ENCODE measurements at regions not wholly inside any gene's neighbourhood (a gene's known extent, or its start where the extent isn't known, plus 50 kb on each side); places are given as distances from the start of the nearest gene placed in this dataset.

DNA sequence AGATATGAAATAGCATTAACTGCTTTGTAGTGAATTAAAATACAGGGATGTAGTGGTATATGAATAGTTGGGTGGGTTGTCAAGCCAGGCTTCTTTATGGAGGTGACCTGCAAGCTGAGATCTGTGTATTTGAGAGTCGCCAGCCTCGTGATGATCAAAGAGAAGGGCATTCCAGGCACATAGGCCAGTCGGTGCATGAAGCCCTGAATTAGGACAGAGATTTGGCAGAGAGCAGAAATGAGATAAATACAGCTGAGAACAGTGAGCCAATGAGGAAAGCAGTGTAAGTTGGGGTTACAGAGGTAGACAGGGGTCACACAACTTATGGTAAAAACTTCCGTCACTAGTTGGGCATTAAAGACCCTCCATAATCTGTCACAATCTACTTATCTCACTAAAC is 641.9 kb downstream of the OTOL1 start:
- TF ChIP-seq, protein P1, sequence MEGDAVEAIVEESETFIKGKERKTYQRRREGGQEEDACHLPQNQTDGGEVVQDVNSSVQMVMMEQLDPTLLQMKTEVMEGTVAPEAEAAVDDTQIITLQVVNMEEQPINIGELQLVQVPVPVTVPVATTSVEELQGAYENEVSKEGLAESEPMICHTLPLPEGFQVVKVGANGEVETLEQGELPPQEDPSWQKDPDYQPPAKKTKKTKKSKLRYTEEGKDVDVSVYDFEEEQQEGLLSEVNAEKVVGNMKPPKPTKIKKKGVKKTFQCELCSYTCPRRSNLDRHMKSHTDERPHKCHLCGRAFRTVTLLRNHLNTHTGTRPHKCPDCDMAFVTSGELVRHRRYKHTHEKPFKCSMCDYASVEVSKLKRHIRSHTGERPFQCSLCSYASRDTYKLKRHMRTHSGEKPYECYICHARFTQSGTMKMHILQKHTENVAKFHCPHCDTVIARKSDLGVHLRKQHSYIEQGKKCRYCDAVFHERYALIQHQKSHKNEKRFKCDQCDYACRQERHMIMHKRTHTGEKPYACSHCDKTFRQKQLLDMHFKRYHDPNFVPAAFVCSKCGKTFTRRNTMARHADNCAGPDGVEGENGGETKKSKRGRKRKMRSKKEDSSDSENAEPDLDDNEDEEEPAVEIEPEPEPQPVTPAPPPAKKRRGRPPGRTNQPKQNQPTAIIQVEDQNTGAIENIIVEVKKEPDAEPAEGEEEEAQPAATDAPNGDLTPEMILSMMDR (IDR thresholded peaks at IDR 0.05 in 2 of 3, conservative IDR thresholded peaks at IDR 0.05 in 1 of 3; ENCODE audit: borderline replicate concordance in 1 of 3, insufficient read depth in 1 of 3, low read depth in 2 of 3, low read length in 2 of 3): no peak
- no peak for TF ChIP-seq POLR2AphosphoS5 (IDR thresholded peaks at IDR 0.05; ENCODE audit: low read depth, low read length)
- TF ChIP-seq SP1 (IDR thresholded peaks at IDR 0.05; ENCODE audit: low read depth): no peak
- TF ChIP-seq SRF (IDR thresholded peaks at IDR 0.05; ENCODE audit: low read depth): no peak

All from HCT116 (cell line).